GM12891 (cell line): ENCODE measurements at regions not wholly inside any gene's neighbourhood (a gene's known extent, or its start where the extent isn't known, plus 50 kb on each side); places are given as distances from the start of the nearest gene placed in this dataset.

ENCODE experiments used
- POLR2A ChIP-seq: IDR thresholded peaks from 2 replicates; pipeline ENCODE4 v1.6.1; 2011; ENCODE audit warnings: low read depth, low read length, control low read depth
- TAF1 ChIP-seq: IDR thresholded peaks from 2 replicates; pipeline ENCODE4 v1.6.1; 2011; ENCODE audit warnings: low read depth, low read length, control low read depth

DNA sequence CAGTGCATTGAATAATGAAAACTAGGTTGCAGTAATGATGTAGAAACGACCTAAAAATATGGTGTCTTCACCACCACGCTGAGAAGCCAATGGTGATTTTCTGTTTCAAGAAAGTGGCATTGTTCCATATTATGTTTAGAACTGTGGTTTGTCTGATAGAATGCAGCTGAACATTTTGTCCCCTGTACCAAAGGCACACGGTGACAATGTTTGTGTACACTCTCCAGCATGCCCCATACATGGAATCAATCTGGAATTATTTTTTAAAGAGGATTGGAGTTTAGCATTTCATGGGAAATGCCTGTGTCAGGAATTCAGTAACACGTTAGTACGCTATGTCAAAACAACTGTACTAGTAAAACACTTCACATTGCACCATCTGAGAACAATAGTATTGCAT, 237.4 kb upstream of the AUTS2 start:
- no peak for TF ChIP-seq TAF1
- TF ChIP-seq POLR2A: no peak
